Inferior parietal cortex (tissue), 1 donor: ENCODE measurements at regions not wholly inside any gene's neighbourhood (a gene's known extent, or its start where the extent isn't known, plus 50 kb on each side); places are given as distances from the start of the nearest gene placed in this dataset.
"Not testable (repeated sequence)": the region's sequence is repeated elsewhere in the genome, so short reads cannot be mapped to it uniquely, and the experiment has no call there.

Source experiments
- DNase-seq: peaks from one replicate; pipeline ENCODE4 v3.0.0-alpha.2; 2016; ENCODE audit errors: extremely low spot score

DNA sequence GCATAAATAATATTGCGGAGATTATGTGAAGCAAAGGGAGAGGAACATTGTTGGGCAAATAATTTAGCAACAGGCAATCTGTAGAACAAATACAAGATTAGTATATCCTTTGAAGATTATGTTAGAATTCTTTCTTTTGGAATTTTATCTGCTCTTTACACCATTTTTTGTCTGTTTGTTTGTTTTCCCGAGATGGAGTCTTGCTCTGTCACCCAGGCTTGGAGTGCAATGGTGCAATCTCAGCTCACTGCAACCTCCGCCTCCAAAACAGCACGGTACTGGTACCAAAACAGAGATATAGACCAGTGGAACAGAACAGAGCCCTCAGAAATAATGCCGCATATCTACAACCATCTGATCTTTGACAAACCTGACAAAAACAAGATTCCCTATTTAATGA, 250.3 kb downstream of the FSIP2 start:
- not testable (repeated sequence) for DNase-seq

DNA sequence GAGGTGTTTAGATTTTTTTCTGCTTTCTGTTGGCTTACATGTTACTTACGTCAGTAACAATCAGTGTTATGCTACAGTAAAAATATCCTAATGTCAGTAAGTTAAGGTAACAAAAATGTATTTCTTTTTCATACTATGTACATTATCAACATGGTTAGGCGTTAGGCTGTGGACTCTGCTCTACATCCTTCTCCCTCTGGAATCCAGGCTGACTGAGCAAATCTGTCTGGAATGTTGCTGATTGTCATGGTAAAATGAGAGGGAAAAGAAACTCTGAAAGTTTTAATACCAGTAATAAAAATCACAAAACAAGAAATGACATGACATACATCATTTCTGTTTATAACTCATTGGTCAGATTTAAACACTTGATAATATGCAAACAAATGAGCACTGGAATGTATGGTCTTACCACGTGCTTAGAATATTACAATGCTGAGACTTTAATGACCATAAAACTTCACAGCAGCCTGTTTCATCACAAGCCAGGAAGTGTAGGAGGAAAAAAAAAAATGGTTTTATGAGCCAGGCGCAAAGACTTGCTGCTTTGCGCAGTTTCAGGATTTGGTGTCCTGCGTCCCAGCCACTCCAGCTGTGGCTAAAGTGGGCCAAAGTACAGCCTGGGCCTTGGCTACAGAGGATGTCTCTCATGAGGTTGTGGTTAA, 252.4 kb downstream of the FSIP2 start:
- no peak for DNase-seq

DNA sequence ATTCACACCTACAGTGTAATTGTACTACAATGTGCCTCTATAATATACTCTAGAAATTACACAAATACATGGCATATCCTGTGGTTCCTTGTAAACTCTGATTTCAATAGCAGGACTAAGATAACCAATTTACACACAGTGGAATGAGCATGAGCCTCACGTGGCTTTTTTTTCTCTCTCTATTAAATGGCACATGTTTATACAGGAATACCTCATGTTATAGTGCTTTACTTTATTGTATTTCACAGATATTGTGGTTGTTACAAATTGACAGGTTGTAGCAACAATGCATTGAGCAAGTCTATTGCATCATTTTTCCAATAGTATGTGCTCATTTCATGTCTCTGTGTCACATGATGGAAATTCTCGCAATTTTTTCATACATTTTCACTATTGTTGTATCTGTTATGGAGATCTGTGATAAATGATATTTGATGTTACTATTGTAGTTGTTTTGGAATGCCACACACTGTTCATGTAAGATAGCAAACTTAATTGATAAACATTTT, 260.0 kb downstream of the FSIP2 start:
- no peak for DNase-seq

DNA sequence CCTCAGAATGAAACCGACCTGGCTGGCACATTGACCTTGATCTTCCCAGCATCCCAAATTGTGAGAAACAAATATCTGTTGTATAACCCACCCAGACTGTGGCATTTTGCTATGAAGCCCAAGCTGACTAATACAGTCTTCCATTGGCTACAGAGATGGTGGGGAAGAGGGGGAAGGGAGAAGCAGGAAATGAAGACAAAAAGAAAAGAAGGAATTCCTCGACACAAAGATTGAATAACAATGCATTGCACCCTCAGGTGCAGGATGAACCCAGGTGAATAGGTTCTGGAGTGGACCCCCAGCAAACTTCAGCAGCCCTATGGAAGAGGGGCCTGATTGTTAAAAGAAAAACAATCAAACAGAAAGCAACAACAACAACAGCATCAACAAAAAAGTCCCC, 270.7 kb downstream of the FSIP2 start:
- DNase-seq, result no peak

DNA sequence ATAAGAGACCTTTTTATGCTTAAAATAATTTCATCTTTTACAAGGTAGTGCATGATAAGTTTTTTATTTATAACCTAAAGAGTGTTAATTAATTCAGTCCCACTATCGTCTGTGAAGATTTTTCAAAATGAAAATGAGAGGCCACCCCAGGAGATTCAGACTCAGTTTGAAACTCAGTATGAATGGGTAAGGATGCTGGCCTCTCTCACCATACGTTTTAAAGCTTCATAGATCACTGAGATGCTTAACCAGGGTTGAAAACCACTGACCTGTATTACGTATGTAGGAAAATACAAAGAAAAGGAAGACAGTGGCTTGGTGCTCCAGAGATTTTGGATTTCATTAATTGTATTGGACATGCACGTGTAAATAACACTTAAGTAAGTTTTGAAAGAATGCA, 278.7 kb downstream of the FSIP2 start:
- no peak for DNase-seq

DNA sequence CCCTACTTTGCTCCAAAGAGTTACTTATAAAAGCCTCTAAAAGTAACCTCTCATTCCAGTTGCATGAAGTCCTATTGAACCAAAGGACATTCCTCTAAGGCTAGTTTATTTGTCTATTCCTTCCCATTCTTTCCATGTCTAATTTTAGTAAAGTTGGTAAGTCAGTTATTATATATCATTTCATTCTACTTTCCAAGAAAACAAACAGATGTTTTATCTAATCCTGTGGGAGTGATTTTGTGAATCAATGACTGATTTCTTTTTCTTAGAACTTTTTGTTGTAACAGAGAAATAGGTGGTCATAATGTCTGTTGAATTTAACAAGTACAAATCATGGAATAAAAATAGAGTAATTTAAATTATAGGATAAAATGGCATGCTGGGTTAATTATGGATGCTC, 286.3 kb downstream of the FSIP2 start:
- no peak for DNase-seq

DNA sequence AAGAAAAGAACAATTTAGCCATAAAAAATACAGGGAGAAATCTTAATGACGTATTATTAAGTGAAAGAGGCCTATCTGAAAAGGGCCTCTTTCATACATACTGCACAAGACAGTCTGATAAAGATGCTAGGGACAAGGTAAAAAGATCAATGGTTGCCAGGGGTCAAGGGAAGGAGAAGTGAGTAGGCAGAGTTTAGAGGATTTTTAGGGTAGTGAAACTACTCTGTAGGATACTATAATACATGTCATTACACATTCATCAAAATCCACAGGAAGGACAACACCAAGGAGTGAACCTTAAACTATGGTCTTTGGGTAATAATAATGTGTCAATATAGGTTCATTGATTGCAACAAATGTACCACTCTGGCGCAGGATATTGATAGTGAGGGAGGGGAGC, 289.3 kb downstream of the FSIP2 start:
- no peak for DNase-seq

DNA sequence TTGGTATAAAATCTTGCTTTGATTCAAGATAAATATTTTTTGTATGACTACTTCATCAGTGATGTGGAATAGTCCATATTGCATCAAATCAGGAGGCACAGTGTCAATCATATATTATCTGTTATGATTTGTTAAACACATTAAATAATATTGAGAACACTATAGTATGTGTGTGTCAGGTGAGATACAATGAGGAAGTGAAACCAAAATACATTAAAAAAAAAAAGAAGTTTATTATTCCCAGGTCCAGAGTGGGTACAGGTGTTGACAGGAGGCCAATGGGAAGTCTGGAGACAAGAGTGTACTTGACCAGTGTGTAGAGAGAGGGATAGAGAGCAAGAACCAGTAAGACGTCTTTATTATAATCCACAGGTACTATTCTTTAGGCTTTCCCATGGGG, 292.6 kb downstream of the FSIP2 start:
- DNase-seq, result no peak

DNA sequence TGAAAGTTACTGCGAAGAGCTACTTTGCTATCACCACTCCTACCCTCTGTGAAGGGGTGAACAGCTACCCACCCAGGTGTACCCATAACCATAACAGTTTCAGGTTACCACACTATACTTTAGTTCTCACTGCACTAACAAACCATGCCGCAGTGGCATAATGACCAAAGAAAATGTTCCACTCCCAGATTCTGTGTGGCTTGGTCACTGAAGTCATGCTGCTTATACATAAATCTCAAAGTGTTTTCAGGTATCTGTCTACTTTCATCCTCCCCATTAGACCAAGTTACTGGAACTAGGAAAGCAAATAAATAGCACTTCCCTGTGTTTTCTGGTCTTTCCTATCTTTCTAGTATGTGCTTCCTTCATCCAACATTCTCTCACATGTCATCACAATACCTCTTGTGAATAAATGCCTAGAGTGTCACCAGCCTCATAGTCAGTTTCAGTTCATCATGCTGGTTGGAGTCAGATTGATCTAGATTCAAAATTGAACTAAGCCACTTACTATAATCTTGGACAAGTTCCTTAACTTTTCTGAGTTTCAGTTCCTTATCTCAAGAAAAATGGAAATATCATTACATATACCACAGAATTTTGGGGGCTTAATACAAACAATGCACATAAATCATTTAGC, 293.6 kb downstream of the FSIP2 start:
- DNase-seq, result no peak

DNA sequence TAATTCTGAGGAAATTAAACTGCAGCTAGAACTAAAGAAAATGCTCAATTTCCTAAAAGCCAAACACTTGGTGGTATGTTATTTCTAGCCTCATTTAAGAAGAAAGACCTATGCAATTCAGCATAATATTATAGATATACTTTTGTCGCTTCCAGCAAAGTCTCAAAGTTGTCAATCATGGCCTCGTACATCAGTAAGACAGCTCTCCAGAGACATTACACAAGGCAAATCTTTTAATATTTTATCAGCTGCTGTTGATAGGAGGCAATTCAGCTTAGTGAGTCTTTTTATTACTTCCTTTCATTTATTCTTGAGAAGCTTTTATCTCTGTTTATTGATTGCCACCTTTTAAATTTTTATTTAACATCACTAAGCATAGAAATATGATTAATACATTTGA, 294.3 kb downstream of the FSIP2 start:
- no peak for DNase-seq

DNA sequence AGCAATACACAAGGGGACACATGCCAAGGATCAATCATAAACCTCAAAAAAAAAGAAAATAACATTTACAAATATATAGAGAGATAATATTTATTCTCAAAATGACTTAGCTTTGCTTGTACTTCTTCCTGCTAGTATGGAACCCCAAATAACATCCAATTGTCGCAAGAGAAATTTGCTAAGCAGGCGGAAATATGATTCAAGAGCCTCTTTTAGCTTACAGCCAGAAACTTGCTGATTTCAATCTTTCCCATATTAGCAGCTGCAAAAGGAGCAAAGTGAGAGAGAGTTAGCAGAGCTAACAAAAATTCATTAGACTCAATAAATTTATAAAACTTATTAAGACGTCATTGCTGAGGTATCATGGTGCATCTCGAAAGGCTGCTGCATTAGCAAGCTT, 294.9 kb downstream of the FSIP2 start:
- DNase-seq, result no peak

DNA sequence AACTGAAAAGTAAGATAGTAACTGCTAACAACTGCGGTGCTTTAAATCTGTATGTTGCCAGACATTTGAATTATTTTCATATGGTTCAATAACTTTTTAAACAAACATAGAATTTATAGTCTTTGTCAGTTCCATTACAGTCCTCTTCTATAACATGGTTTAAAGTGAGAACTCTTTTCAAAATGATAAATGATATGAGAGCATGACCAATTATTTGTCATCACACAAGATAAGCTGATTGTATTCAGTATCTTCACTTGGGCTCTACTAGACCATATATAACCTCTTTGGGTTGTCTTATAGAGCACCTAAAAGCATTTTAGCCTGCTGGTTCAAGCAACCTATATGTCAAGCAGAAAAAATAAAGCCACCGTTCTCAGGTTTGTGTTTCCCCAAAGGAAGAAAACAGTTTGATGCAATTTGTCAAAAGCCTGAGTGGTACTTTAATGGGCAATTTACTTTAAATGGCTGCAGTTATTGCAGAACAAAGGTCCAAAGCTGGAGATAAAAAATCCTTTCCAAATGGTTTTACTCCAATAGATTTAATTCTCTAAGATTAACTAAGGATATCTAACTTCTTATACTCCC, 298.4 kb downstream of the FSIP2 start:
- DNase-seq, result no peak

DNA sequence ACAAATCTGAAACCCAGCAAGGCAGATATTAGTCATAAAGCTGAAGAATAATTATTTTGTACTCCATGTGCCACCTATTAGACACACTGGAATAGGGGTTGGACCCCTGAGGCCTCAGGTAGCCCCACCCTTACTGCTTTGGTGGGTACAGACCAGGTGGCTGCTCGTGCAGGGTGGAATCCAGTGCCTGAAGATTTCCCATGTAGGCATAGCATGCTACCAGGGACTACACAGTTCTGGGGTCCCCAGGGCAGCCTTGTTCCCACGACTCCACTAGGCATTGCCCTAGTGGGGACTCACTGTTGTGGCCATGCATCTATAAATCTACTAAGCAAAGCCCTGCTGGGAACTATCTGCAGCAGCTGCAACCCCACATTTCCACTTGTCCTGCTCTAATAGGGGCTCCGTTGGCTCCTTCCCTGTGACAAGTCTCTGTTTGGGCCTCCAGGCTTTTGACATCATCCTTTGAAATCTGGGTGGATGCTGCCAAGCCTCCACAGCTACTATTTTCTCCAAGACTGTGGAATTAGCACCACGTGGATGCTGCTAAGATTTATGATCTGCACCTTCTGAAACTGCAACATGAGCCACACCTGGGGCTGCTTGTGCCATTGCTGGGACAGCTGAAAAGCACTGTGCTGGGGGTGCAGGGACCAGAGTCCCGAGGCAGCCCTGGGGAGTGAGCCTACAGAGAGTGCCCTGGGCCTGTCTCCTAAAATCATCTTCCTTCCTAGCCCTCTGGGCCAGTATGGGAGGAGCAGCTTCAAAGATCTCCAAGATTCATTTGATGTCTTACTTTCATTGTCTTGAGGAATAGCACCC, 303.8 kb downstream of the FSIP2 start:
- DNase-seq, result no peak

DNA sequence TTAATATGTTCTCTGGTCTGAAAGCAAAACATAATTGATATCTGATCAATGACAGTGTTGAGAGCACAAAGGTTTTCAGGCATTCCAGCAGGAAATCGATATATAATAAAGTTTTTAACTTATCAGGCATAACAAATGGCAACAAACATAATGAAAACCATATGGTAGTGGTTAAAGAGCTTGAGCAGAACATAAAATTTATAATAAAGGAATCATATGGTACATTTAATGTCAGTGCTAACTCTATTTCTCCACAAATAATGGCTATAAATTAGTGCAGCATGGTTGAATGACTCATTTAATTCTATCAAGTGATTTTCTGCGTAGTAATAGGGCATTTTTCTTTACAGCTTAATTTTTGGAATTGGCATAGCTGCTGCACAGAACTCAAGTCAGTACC, 306.2 kb downstream of the FSIP2 start:
- DNase-seq, result no peak

DNA sequence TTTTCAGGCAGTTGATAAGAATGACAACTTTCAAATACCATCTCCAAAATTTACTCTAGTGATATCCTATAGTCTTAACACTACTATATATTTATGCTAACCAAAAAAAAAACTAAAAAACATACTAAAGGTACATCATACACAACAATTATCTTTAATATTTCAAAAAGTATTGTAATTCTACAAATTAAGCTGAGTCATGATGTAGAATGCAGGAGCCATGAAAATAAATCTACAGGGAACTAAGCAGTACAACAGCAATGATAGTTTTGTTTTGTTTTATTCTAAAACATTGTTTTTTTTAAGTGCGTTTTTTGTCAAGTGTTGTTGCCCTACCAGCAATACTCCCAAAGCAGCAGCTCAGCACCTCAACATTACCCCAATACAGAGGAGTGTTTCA, 314.3 kb downstream of the FSIP2 start:
- DNase-seq, result no peak

DNA sequence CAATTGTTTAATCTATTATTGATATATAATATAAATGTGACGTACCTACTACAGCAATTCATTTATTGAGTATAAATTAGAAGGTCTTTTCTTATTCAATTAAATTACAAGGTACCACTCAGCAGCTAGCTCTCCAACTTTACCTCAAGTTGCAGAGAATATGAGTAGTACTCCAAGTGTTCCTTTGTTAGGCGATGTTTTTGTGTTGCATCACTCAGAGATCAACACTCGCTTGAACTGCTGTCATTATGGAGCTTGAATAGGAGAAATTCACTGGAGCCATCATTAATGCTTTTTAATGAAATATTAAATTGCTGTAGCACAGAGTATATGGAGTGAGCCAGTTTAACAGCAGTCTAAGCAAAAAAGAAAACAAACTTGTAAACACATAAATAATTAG, 320.0 kb downstream of the FSIP2 start:
- no peak for DNase-seq

DNA sequence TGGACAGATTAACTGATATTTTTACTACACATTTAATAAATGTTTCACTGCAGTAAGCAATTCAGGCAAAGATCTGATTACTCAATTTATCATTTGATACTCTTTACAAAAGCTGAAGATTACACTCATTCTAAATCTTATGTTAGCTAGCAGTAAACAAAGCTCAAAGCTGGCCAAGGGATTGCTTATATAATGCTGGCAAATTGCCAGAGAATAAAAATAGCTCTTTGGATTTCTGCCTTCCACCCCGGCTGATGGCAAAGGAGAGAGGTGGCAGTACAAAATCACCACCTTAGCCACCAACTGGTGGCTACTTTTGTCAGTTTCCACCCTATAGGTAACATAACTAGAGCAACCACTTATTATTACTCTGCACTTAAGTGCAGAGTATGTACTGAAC, 320.5 kb downstream of the FSIP2 start:
- peak; percentile 57 for DNase-seq

DNA sequence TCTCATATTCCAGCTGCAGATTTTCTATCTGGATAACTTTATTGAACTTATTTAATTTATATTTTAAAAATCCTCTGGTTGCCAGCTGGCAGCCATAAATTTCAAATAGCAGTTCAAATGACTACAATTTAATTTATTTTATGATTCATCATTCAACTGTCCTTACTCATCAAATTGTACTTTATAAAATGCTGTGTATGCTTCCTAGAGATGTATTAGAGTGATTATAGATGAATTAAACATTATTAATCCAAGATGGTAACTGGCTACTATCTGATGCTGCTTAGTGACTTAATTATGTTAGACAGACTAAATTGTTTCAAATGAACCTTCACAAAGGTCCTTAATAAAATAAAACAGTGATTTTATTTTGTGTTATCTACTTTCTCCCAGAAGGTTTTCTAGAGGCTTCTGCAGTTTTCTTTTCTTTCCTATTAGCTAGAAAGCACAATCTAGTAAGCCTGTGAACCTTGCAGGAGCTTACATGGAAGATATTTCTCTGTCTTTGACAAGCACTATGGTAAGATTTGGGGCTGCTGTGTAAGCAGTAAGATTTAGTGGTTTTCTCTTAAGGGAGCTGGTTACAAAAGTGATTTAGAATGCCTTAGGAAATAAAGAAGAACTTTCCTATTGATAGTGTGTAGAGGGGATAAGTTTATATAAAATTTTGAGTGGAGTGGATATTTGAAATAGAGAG, 322.3 kb downstream of the FSIP2 start:
- no peak for DNase-seq

DNA sequence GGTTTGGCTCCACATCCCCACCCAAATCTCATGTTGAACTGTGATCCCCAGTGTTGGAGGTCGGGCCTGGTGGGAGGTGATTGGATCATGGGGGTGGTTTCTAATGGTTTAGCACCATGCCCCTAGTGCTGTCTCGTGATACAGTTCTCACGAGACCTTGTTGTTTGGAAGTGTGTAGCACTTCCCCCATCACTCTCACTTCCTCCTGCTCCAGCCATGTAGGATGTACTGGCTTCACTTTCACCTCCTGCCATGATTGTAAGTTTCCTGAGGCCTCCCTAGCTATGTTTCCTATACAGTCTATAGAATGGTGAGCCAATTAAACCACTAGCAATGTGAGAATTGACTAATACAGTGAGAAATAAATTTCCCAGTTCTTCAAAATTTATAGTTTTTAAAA, 325.9 kb downstream of the FSIP2 start:
- DNase-seq, result no peak

DNA sequence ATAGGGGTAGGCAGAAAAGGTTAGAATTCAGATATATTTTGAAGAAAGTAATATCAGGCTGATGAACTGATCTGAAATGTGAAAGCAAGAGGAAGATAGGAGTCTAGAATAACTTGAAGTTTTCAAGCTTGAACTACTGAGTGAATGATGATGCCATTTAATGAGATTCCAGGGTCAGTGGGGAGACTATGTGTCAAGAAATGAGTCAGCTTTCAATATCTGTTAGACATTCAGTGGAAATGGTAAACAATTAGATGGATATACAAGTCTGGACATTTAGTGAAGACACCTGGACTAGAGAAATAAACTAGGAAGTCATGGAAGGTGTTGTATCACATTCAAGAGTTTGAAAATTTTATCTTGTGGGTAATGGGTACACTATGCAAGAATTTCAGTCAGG, 326.9 kb downstream of the FSIP2 start:
- DNase-seq, result no peak

DNA sequence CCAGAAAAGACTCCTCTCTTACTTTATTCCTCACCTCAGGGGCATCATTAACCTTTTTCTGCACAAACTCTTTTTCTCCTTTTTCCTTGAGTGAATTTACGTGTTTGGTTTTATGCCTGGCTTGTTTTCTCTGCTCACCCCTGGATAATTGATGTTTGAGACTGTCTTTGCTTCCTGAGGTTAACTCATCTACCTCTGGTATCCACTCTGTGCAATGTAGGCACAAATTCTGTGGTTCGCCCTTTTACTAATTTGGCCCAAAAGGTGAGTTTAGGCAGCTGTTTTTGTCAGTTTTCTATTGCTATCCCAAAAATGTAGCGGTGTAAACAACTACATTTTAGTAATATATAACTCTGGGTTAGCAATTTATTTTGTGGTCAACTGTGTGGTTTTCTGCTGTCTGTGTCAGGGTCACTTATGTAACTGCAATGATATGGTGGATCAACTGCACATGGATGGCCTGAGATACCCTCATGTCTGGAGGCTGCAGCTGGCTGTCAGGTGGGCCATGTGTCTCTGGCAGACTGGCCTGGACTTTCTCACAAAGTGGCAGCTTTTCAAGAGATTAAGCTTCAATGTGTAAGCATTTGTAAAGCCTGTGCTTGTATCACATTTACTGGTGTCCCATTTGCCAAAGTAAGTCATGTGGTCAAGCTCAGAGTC, 329.7 kb downstream of the FSIP2 start:
- no peak for DNase-seq
